AG04449 (cell line): ENCODE measurements at regions not wholly inside any gene's neighbourhood (a gene's known extent, or its start where the extent isn't known, plus 50 kb on each side); places are given as distances from the start of the nearest gene placed in this dataset.

Experiments used
- CTCF ChIA-PET: fragments of 350-600 bp; formaldehyde crosslinking; extraction: SDS; loops from one replicate; lab custom pipeline; 2021; ENCODE audit warnings: antibody characterized with exemption; lab: Yijun Ruan, JAX
- POLR2A ChIA-PET: fragments of 400-600, 350-600 bp; formaldehyde crosslinking; extraction: SDS; loops from one replicate; lab custom pipeline; 2020; ENCODE audit warnings: antibody characterized with exemption, inconsistent platforms; lab: Yijun Ruan, JAX
- DNase-seq: peaks from one replicate; pipeline ENCODE4 v3.0.0-alpha.2; 2010; ENCODE audit warnings: low read depth, low spot score
- H3K4me3 ChIP-seq: 2 replicates; pipeline ENCODE4 v1.5.1; 2011; ENCODE audit warnings: low read depth, mild to moderate bottlenecking, control low read depth, low read length
- CTCF ChIP-seq: IDR thresholded peaks from one replicate; pipeline ENCODE4 v1.5.1; 2011; ENCODE audit warnings: mild to moderate bottlenecking, moderate library complexity, low read length, control low read depth, inconsistent platforms; ENCODE audit not compliant: insufficient read depth; ENCODE audit errors: missing control alignments

DNA sequence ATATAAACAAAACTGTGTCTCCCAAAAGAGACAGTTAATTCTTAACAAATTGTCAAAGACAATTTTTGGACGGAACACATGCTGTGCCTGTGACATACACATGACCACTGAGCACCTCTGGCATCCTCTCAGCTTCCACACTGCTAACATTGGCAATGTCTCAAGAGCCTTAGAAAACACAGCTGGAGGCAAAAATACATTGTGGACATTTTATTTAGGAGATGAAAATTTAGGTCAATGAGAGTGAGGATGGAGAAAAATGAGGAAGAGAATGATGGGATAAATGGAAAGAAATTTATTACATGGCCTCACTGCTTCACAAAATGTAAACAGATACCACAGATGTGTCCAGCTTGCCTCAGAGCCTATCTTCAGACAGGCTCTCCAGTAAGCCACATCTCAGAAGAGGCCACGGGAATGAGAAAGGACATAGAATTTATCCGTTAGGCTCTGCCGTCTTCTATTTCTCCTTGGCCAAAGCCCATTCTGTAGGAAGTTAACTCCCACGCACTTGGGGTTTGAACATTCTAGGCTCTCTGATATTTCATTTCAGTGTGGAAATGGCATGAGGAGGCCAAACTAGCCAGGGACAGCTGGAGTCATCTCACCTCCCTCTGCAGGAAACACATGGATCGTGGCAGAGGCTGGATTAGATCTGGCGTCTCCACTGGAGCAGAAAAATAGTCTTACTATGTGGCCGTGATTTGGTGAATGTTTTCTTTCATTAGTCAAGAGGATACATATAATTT lies 519.4 kb upstream of the DSEL start:
- no peak for TF ChIP-seq CTCF
- DNase-seq = no peak
- POLR2A ChIA-PET = no interaction called here
- CTCF ChIA-PET = no interaction called here
- H3K4me3 ChIP-seq = no peak overlapping the region

GRCh38 chr18:68034296-68034695 lies 517.8 kb upstream of the DSEL start:
- H3K4me3 ChIP-seq = no peak overlapping the region
- no peak for TF ChIP-seq CTCF
- POLR2A ChIA-PET = no interaction called here
- CTCF ChIA-PET = no interaction called here
- no peak for DNase-seq

DNA sequence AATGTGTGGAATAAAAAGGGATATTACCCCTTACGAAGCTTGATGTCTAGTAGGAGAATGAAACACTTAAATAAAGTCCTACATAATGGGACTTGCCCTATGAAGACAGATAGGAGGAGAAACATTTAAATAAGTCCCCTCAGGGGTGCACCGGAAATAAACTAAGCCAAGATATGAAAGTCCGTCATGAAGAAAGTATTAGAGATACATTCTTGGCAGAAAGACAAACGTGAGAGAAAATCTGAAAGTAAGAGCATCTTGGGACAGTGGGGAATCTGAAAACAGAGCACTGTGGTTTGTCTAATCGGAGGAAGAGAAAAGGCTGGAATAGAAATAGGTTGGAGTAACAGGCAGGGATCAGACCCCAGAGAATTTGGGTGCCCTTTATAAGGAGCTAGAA lies 516.9 kb upstream of the DSEL start:
- no peak for DNase-seq
- no peak overlapping the region for H3K4me3 ChIP-seq
- ChIA-PET POLR2A (no interaction called here), CTCF (interaction anchor here (0.7 to 0.9 kb wide), 2 partner anchors 19 to 36 kb away, joined by 3 read pairs; no protein-coding TSS in a partner anchor)
- no peak for TF ChIP-seq CTCF

DNA sequence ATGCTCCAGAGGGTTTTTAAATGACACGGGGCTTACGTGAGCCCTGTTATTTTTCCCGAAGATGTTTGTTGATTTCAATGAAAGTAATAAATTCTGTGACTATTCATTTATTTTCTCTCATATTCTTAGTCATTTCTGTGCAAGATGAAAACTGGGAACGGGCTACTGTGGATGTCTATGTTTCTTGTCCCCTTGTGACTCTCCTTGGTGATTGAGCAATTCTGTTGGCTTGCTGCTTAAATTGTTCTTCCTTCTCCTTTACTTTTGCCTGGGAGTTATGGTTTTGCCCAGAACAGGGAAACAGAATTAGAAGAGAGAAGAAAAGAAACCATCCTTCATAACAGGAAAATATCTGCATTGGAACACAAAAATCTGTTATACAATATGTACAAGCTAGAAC lies 508.2 kb upstream of the DSEL start:
- TF ChIP-seq CTCF = no peak
- POLR2A ChIA-PET = no interaction called here
- no peak overlapping the region for H3K4me3 ChIP-seq
- no peak for DNase-seq
- CTCF ChIA-PET = no interaction called here

GRCh38 chr18:68017385-68017784 lies 500.9 kb upstream of the DSEL start:
- POLR2A ChIA-PET = no interaction called here
- CTCF ChIA-PET = no interaction called here
- no peak for DNase-seq
- H3K4me3 ChIP-seq = no peak overlapping the region
- no peak for TF ChIP-seq CTCF

- POLR2A ChIA-PET = no interaction called here
- DNase-seq = no peak
- CTCF ChIA-PET = interaction anchor here (0.8 kb wide), 1 partner anchor 36 kb away, joined by 3 read pairs; no protein-coding TSS in a partner anchor
- no peak overlapping the region for H3K4me3 ChIP-seq
- no peak for TF ChIP-seq CTCF
Observed at GRCh38 chr18:67997496-67997895, 481.0 kb upstream of the DSEL start.
